Breast epithelium (tissue), 4 donors: ENCODE measurements at regions not wholly inside any gene's neighbourhood (a gene's known extent, or its start where the extent isn't known, plus 50 kb on each side); places are given as distances from the start of the nearest gene placed in this dataset.

Experiments used
- DNase-seq, 2 donors: peaks; one replicate each; pipeline ENCODE4 v3.0.0-alpha.2; 2019; ENCODE audit warnings: low spot score in 2 of 2
- H3K27ac ChIP-seq, 2 donors: fragments of 200-600 bp; sonication (generic) in 1 of 2; one replicate each; pipeline ENCODE4 v1.5.1; 2016 to 2019; ENCODE audit warnings: mild to moderate bottlenecking in 1 of 2
- H3K27me3 ChIP-seq, 2 donors: fragments of 200-600 bp; sonication (generic) in 1 of 2; one replicate each; pipeline versions ENCODE4 v1.5.1 to v1.6.0; 2017 to 2019; ENCODE audit warnings: control low read depth in 1 of 2, mild to moderate bottlenecking in 1 of 2
- H3K36me3 ChIP-seq: fragments of 200-600 bp; one replicate; pipeline ENCODE4 v1.5.1; 2019
- H3K4me1 ChIP-seq, 2 donors: fragments of 200-600 bp; sonication (generic); one replicate each; pipeline ENCODE4 v1.5.1; 2016 to 2019; ENCODE audit warnings: control low read depth in 1 of 2
- H3K4me3 ChIP-seq, 3 donors: fragments of 200-600 bp; sonication (generic); 1 replicate in 2 of 3; 2 replicates in 1 of 3; pipeline ENCODE4 v1.5.1; 2016 to 2019; ENCODE audit warnings: mild to moderate bottlenecking in 3 of 3, moderate library complexity in 2 of 3
- H3K9me3 ChIP-seq, 2 donors: fragments of 200-600 bp; sonication (generic) in 1 of 2; one replicate each; pipeline ENCODE4 v1.5.1; 2016 to 2019; ENCODE audit warnings: control low read depth in 1 of 2
- POLR2A ChIP-seq: fragments of 450-650 bp; IDR thresholded peaks from one replicate; pipeline ENCODE4 v1.6.1; 2016; ENCODE audit warnings: antibody characterized with exemption, mild to moderate bottlenecking, moderate library complexity
- POLR2AphosphoS5 ChIP-seq, 3 donors: sonication (generic); formaldehyde crosslinking; IDR thresholded peaks; one replicate each; pipeline ENCODE4 v1.6.1; 2017; ENCODE audit warnings: antibody characterized with exemption in 3 of 3
- intact Hi-C: fragments of 100-400 bp; cut with DNase I; formaldehyde crosslinking; loops from one replicate; pipeline ENCODE4 v1.15.1; 2023; ENCODE audit warnings: low total_unique reads
- TF ChIP-seq, protein P1 (sequence below), 3 donors: fragments of 450-650 bp; IDR thresholded peaks; one replicate each; pipeline ENCODE4 v1.5.1; 2016 to 2017; ENCODE audit warnings: antibody characterized with exemption in 3 of 3, mild to moderate bottlenecking in 3 of 3, moderate library complexity in 3 of 3

- intact Hi-C loops, result loop anchor here (5.0 kb wide), 1 partner anchor 723 kb away; no protein-coding TSS in a partner anchor
- no peak overlapping the region for H3K27ac ChIP-seq
- no peaks in the 10 kb centered on the region for H3K36me3 ChIP-seq
- no peaks in the 10 kb centered on the region for H3K27me3 ChIP-seq
- no peak overlapping the region for H3K4me3 ChIP-seq
- no peak for TF ChIP-seq POLR2A
- TF ChIP-seq, protein P1, sequence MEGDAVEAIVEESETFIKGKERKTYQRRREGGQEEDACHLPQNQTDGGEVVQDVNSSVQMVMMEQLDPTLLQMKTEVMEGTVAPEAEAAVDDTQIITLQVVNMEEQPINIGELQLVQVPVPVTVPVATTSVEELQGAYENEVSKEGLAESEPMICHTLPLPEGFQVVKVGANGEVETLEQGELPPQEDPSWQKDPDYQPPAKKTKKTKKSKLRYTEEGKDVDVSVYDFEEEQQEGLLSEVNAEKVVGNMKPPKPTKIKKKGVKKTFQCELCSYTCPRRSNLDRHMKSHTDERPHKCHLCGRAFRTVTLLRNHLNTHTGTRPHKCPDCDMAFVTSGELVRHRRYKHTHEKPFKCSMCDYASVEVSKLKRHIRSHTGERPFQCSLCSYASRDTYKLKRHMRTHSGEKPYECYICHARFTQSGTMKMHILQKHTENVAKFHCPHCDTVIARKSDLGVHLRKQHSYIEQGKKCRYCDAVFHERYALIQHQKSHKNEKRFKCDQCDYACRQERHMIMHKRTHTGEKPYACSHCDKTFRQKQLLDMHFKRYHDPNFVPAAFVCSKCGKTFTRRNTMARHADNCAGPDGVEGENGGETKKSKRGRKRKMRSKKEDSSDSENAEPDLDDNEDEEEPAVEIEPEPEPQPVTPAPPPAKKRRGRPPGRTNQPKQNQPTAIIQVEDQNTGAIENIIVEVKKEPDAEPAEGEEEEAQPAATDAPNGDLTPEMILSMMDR (IDR thresholded peaks at IDR 0.05), result no peak
- no peak for TF ChIP-seq POLR2AphosphoS5 (IDR thresholded peaks at IDR 0.05)
- no peak for DNase-seq
- H3K4me1 ChIP-seq, result no peaks in the 10 kb centered on the region
- H3K9me3 ChIP-seq, result no peaks in the 10 kb centered on the region
Observed at GRCh38 chr5:40334242-40334635, 345.5 kb upstream of the PTGER4 start.

GRCh38 chr5:40333459-40334241 is 346.1 kb upstream of the PTGER4 start:
- no peak for TF ChIP-seq POLR2AphosphoS5 (IDR thresholded peaks at IDR 0.05)
- TF ChIP-seq POLR2A, result no peak
- TF ChIP-seq, protein P1 (IDR thresholded peaks at IDR 0.05), result no peak
- DNase-seq, result no peak
- intact Hi-C loops, result loop anchor here (5.0 kb wide), 1 partner anchor 724 kb away; no protein-coding TSS in a partner anchor
- Histone ChIP-seq H3K27ac (no peak overlapping the region), H3K4me3 (no peak overlapping the region), H3K4me1 (no peaks in the 10 kb centered on the region), H3K36me3 (no peaks in the 10 kb centered on the region), H3K9me3 (no peaks in the 10 kb centered on the region), H3K27me3 (no peaks in the 10 kb centered on the region)

GRCh38 chr5:40332970-40333369 is 346.7 kb upstream of the PTGER4 start:
- DNase-seq, result no peak
- Histone ChIP-seq H3K9me3 (no peaks in the 10 kb centered on the region), H3K4me3 (no peak overlapping the region), H3K36me3 (no peaks in the 10 kb centered on the region), H3K27me3 (no peaks in the 10 kb centered on the region), H3K27ac (no peak overlapping the region), H3K4me1 (no peaks in the 10 kb centered on the region)
- no peak for TF ChIP-seq POLR2A
- TF ChIP-seq, protein P1 (IDR thresholded peaks at IDR 0.05), result no peak
- intact Hi-C loops, result loop anchor here (5.0 kb wide), 1 partner anchor 724 kb away; no protein-coding TSS in a partner anchor

GRCh38 chr5:40331616-40332015 is 348.1 kb upstream of the PTGER4 start:
- no peaks in the 10 kb centered on the region for H3K27me3 ChIP-seq
- H3K27ac ChIP-seq, result no peak overlapping the region
- no peak overlapping the region for H3K4me3 ChIP-seq
- H3K36me3 ChIP-seq, result no peaks in the 10 kb centered on the region
- intact Hi-C loops, result loop anchor here (5.0 kb wide), 1 partner anchor 726 kb away; no protein-coding TSS in a partner anchor
- no peaks in the 10 kb centered on the region for H3K4me1 ChIP-seq
- TF ChIP-seq POLR2A (no peak), POLR2AphosphoS5 (IDR thresholded peaks at IDR 0.05) (no peak)
- TF ChIP-seq, protein P1 (IDR thresholded peaks at IDR 0.05), result no peak
- H3K9me3 ChIP-seq, result no peaks in the 10 kb centered on the region
- no peak for DNase-seq

DNA sequence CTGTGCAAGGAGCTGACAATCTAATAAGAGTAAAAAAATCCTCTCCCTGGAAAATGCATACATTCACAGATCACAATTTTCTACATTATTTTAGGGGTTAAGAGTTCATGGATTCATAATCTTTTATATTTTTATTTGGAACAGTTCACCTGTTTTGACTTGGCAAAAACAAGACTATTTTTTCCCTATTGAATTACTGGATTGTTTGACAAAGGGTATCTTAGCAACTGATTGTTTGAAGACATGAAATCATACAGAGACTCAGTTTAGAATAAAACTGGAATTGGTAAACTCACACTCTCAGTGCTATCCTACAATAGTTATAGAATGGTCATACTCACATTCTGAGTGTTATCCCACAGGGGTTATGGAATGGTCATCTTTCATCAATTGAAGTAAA is 358.2 kb upstream of the PTGER4 start:
- no peak for TF ChIP-seq POLR2AphosphoS5 (IDR thresholded peaks at IDR 0.05)
- TF ChIP-seq, protein P1 (IDR thresholded peaks at IDR 0.05), result no peak
- no peak for TF ChIP-seq POLR2A
- H3K4me3 ChIP-seq, result no peak overlapping the region
- no peak overlapping the region for H3K27ac ChIP-seq
- H3K36me3 ChIP-seq, result no peaks in the 10 kb centered on the region
- H3K27me3 ChIP-seq, result no peaks in the 10 kb centered on the region
- H3K9me3 ChIP-seq, result no peaks in the 10 kb centered on the region
- no peak for DNase-seq
- intact Hi-C loops, result no loop called here
- no peaks in the 10 kb centered on the region for H3K4me1 ChIP-seq
